ENCODE measurements at regions not wholly inside any gene's neighbourhood (a gene's known extent, or its start where the extent isn't known, plus 50 kb on each side); places are given as distances from the start of the nearest gene placed in this dataset.

- TF ChIP-seq POLR2A (IDR thresholded peaks at IDR 0.05) (no peak), POLR2AphosphoS5 (IDR thresholded peaks at IDR 0.05; ENCODE audit: insufficient read depth in 1 of 2, low read depth in 1 of 2) (no peak)
- TF ChIP-seq, protein P1, sequence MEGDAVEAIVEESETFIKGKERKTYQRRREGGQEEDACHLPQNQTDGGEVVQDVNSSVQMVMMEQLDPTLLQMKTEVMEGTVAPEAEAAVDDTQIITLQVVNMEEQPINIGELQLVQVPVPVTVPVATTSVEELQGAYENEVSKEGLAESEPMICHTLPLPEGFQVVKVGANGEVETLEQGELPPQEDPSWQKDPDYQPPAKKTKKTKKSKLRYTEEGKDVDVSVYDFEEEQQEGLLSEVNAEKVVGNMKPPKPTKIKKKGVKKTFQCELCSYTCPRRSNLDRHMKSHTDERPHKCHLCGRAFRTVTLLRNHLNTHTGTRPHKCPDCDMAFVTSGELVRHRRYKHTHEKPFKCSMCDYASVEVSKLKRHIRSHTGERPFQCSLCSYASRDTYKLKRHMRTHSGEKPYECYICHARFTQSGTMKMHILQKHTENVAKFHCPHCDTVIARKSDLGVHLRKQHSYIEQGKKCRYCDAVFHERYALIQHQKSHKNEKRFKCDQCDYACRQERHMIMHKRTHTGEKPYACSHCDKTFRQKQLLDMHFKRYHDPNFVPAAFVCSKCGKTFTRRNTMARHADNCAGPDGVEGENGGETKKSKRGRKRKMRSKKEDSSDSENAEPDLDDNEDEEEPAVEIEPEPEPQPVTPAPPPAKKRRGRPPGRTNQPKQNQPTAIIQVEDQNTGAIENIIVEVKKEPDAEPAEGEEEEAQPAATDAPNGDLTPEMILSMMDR (IDR thresholded peaks at IDR 0.05) = no peak
- no peak for DNase-seq (ENCODE audit: extremely low spot score in 2 of 2)
- intact Hi-C loops (cut with DNase I) = no loop called here
Observed at GRCh38 chr13:50379584-50379983, 364.3 kb downstream of the KCNRG start.

GRCh38 chr13:50380905-50381304 lies 365.7 kb downstream of the KCNRG start:
- DNase-seq (ENCODE audit: extremely low spot score in 2 of 2) = no peak
- TF ChIP-seq POLR2AphosphoS5 (IDR thresholded peaks at IDR 0.05; ENCODE audit: insufficient read depth in 1 of 2, low read depth in 1 of 2) = no peak
- no peak for TF ChIP-seq POLR2A (IDR thresholded peaks at IDR 0.05)
- TF ChIP-seq, protein P1 (IDR thresholded peaks at IDR 0.05) = no peak
- no peak overlapping the region for H3K4me3 ChIP-seq
- no peak overlapping the region for H3K27ac ChIP-seq
- intact Hi-C loops (cut with DNase I) = no loop called here
- H3K4me1 ChIP-seq = no peaks in the 10 kb centered on the region
- no peaks in the 10 kb centered on the region for H3K9me3 ChIP-seq
- no peaks in the 10 kb centered on the region for H3K36me3 ChIP-seq
- H3K27me3 ChIP-seq = no peaks in the 10 kb centered on the region

More at GRCh38 chr13:50379584-50379983, 364.3 kb downstream of the KCNRG start:
- H3K4me3 ChIP-seq = no peak overlapping the region
- H3K9me3 ChIP-seq = no peaks in the 10 kb centered on the region
- no peaks in the 10 kb centered on the region for H3K4me1 ChIP-seq
- H3K27ac ChIP-seq = no peak overlapping the region
- H3K36me3 ChIP-seq = no peaks in the 10 kb centered on the region
- no peaks in the 10 kb centered on the region for H3K27me3 ChIP-seq

- Histone ChIP-seq H3K9me3 (no peaks in the 10 kb centered on the region), H3K4me1 (peaks cover 5% of the 10 kb centered on the region), H3K27me3 (no peaks in the 10 kb centered on the region), H3K27ac (no peak overlapping the region), H3K36me3 (no peaks in the 10 kb centered on the region), H3K4me3 (no peak overlapping the region)
- DNase-seq (ENCODE audit: extremely low spot score in 2 of 2) = no peak
- intact Hi-C loops (cut with DNase I) = no loop called here
- TF ChIP-seq POLR2AphosphoS5 (IDR thresholded peaks at IDR 0.05; ENCODE audit: insufficient read depth in 1 of 2, low read depth in 1 of 2) = no peak
- no peak for TF ChIP-seq POLR2A (IDR thresholded peaks at IDR 0.05)
- TF ChIP-seq, protein P1 (IDR thresholded peaks at IDR 0.05) = no peak
Observed at GRCh38 chr13:50382511-50382910, 367.3 kb downstream of the KCNRG start.

- peaks cover 5% of the 10 kb centered on the region for H3K4me1 ChIP-seq
- H3K27me3 ChIP-seq = no peaks in the 10 kb centered on the region
- intact Hi-C loops (cut with DNase I) = no loop called here
- no peak overlapping the region for H3K4me3 ChIP-seq
- H3K9me3 ChIP-seq = no peaks in the 10 kb centered on the region
- no peak overlapping the region for H3K27ac ChIP-seq
- no peak for TF ChIP-seq POLR2A (IDR thresholded peaks at IDR 0.05)
- no peak for TF ChIP-seq POLR2AphosphoS5 (IDR thresholded peaks at IDR 0.05; ENCODE audit: insufficient read depth in 1 of 2, low read depth in 1 of 2)
- TF ChIP-seq, protein P1 (IDR thresholded peaks at IDR 0.05) = no peak
- no peaks in the 10 kb centered on the region for H3K36me3 ChIP-seq
- DNase-seq (ENCODE audit: extremely low spot score in 2 of 2) = no peak
Observed at GRCh38 chr13:50382951-50383350, 367.7 kb downstream of the KCNRG start.

GRCh38 chr13:50384724-50385123 lies 369.5 kb downstream of the KCNRG start:
- intact Hi-C loops (cut with DNase I) = no loop called here
- TF ChIP-seq POLR2A (IDR thresholded peaks at IDR 0.05) (no peak), POLR2AphosphoS5 (IDR thresholded peaks at IDR 0.05; ENCODE audit: insufficient read depth in 1 of 2, low read depth in 1 of 2) (no peak)
- TF ChIP-seq, protein P1 (IDR thresholded peaks at IDR 0.05) = no peak

More at GRCh38 chr13:50384724-50385123, 369.5 kb downstream of the KCNRG start:
- Histone ChIP-seq H3K9me3 (no peaks in the 10 kb centered on the region), H3K4me1 (peaks cover 5% of the 10 kb centered on the region), H3K27ac (no peak overlapping the region), H3K27me3 (no peaks in the 10 kb centered on the region), H3K36me3 (no peaks in the 10 kb centered on the region), H3K4me3 (no peak overlapping the region)
- no peak for DNase-seq (ENCODE audit: extremely low spot score in 2 of 2)

Measured in vagina (tissue), 2 donors.